PFSK-1 (cell line): ENCODE measurements at regions not wholly inside any gene's neighbourhood (a gene's known extent, or its start where the extent isn't known, plus 50 kb on each side); places are given as distances from the start of the nearest gene placed in this dataset.

Source experiments
- POLR2AphosphoS5 ChIP-seq: IDR thresholded peaks from 2 replicates; pipeline ENCODE4 v1.6.1; 2012; ENCODE audit warnings: low read depth, mild to moderate bottlenecking, control low read depth, low read length, moderate library complexity
- SIN3A ChIP-seq: IDR thresholded peaks from 2 replicates; pipeline ENCODE4 v1.6.1; 2012; ENCODE audit warnings: mild to moderate bottlenecking, low read length, moderate library complexity, borderline replicate concordance; ENCODE audit not compliant: insufficient read depth
- TAF1 ChIP-seq: IDR thresholded peaks from 2 replicates; pipeline ENCODE4 v1.6.1; 2012; ENCODE audit warnings: low read length, control low read depth, borderline replicate concordance; ENCODE audit not compliant: insufficient read depth

- no peak for TF ChIP-seq SIN3A
- TF ChIP-seq POLR2AphosphoS5, result no peak
- TF ChIP-seq TAF1, result no peak
Observed at GRCh38 chr12:92404921-92405320, 259.3 kb upstream of the BTG1 start.
